HG03045 (cell line): ENCODE measurements at regions not wholly inside any gene's neighbourhood (a gene's known extent, or its start where the extent isn't known, plus 50 kb on each side); places are given as distances from the start of the nearest gene placed in this dataset.

Experiments used
- ATAC-seq: cut with Tn5 transposase; IDR thresholded peaks from one replicate; pipeline ENCODE4 v1.9.1; 2021; ENCODE audit warnings: mild to moderate bottlenecking, moderate library complexity; ENCODE audit not compliant: unreplicated experiment

DNA sequence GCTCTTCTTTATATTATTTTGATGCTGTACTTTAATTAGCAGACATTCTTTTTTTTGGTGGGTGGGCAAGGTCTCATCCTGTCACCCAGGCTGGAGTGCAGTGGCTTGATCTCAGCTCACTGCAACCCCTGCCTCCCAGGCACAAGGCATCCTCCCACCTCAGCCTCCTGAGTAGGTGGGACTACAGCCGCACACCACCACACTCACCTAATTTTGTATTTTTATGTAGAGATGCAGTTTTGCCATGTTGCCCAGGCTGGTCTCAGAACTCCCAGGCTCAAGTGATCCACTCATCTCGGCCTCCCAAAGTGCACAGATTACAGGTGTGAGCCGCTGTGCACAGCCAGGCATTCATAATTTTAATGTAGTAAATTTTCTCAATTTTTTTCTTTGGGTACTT lies 608.1 kb downstream of the ZNF385D start:
- ATAC-seq: no peak

DNA sequence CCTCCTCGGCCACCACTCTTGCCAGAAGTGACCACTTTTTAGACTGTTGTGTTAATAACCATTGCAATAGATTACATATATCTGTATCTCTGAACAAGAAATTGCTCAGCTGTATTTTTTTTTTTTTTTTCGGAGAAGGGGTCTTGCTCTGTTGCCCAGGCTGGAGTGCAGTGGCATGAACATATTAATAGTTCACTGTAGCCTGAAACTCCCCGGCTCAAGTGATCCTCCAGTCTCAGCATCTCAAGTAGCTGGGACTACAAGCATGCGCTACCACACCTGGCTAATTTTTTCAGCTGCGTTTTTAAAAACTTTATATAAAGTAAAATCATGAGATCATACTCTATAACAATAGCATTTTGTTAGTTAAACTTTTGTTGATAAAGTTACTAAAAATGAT lies 609.0 kb downstream of the ZNF385D start:
- ATAC-seq: no peak

DNA sequence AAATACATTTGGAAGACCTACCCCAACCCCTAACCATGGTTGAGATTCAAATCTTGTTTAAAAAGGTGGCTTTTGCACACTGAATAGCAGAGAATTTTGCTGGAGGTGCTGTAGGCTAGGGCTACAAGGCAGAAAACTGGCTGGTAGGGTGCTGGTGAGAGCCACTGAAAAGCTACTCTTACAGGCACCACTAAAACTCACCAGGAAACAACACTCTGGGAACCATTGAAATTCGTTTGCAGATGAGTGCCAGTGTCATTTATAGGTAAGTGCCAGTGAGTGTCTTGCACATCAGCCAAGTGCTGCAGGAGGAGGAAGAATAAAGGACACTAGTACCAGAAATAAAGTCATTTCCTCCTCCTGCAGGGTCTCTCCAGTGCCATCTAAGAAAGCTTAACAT lies 610.2 kb downstream of the ZNF385D start:
- ATAC-seq: no peak

- ATAC-seq: no peak
Measured at GRCh38 chr3:21138085-21138484, 612.9 kb downstream of the ZNF385D start.

DNA sequence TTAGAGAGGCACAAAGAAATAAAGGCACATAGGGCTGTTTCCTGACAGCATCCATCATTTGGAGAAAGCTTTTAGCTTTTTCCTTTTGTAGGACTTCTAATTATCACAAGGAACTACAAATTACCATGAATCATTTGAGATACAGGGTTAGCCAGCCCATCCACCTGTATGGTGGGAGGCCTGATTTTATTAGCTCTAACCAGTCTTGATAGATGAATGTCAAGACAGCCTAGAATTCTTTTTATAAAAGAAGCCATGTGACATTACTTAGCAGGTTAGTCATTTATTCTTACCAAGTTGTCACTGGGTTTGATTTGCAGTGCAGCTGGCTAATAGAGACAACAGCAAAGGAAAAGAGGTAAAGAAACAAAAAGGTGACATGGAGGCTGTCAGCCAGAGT lies 618.1 kb downstream of the ZNF385D start:
- ATAC-seq: no peak

- ATAC-seq: no peak
Measured at GRCh38 chr3:21120826-21121225, 630.2 kb downstream of the ZNF385D start.

DNA sequence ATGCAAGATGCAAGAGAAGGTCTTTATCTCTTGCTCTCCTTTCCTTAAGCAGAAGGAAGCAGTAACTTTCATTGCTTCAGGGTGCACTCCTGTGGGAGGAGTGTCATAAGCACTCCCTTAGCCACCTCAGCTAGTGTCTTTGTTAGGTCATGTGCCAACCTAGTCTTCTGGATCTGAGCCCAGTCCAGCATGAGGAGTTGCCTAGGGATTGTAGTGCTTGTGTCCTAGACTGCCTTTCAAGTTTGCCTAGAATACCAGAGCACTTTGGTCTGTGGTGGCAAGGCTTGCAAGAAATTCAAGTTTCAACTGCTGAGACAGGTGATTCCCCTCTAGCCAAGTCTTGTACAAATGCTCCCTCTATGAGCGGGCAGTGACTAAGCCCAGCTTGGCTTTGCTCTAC lies 633.6 kb downstream of the ZNF385D start:
- ATAC-seq: no peak

GRCh38 chr3:21109056-21109455 lies 642.0 kb downstream of the ZNF385D start:
- no peak for ATAC-seq

- ATAC-seq: no peak
Measured at GRCh38 chr3:21105784-21106183, 645.2 kb downstream of the ZNF385D start.

GRCh38 chr3:21100656-21101359 lies 650.2 kb downstream of the ZNF385D start:
- ATAC-seq: no peak

GRCh38 chr3:21094686-21095085 lies 656.3 kb downstream of the ZNF385D start:
- ATAC-seq: no peak

GRCh38 chr3:21073561-21073960 lies 677.4 kb downstream of the ZNF385D start:
- ATAC-seq: no peak

DNA sequence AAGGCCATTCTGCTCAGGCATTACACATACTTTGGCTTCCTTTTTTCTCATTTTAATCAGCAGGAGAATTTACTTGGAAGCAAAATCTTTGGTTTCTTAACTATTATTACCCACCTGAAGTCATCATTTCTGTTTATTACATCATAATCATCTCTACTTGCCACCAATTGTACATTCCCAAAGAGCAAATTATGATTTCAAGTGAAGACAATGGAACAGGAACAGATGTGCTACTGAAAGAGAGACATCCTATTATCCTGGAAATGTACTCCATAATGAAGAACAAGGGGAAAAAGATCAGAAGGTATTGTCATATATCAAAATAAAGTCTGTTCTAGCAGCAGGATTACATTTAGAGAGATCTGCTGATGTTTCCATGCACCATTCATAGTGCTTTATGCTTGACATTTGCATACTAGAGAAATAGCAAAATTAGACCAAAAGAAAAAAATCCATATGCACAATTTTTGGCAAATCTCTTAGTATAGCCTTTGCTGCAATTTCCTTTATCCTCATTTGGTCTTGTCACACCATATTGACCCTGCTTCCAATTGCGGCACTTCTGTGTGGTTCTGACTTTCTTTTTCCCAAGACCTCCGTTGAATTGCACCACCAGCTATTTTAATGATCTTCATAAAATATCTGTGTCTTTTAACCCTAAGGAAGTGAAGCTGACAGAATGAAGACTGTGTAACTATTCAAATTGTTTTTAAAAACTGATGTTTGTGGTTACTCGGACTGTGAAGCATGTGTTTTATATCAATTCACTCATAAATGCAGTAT lies 683.8 kb downstream of the ZNF385D start:
- ATAC-seq: no peak

DNA sequence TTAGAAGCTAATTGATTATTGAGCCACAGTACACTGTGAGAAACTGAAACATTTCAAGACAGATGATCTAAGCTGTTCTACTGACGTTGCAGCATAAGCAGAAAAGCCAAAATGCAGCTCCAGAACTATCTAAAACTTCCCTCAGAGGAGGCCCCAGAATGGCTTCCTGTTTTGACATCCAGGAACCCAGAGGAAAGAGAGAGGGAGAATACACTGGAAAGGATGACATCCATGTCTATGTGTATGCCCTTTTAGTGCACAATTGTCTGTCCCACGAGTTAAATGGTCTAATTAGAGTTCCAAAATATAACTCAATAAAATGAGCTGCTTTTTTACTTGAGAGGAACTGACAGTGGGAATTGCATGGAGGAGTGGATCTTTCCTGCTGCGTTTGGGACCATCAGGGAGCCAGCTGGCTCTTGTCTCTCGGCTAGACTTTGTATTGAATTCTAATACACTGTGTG lies 688.1 kb downstream of the ZNF385D start:
- ATAC-seq: no peak

DNA sequence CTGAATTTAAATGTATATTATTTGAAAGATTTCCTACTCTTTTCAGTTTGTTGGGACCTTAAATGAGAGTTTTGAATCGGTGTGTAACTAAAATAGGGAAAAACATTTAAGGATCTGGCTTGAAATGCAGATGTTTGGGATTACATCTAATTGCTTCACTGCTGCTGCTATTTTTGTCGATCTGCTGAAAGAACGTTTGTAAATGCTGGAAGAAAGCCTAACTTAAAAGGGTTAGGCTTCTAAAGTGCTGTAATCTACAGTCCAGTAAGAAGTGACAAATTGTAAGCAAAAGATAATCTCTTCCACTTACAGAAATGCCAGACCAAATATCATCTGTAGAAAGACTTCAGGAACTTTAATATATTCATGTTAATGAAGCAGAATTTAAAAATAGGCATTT lies 691.6 kb downstream of the ZNF385D start:
- no peak for ATAC-seq

DNA sequence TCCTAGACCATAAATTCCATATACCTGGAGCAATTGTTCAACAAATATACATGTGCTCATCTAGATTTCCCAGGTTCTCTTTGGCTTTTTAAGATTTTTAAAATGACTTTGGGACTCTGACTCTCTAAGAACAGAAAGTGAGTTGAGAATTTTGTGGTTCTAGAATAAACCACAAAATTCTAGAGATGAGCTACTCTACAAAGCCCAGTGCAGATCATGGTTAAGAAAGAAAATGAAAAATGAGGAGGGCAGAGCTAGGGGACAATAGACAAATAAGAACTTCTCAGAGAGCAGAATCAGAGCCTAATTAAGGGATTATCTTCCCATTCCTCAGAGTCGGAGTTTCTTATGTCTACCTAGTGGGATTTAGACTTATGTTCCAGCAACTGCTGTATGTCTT lies 694.7 kb downstream of the ZNF385D start:
- no peak for ATAC-seq

GRCh38 chr3:21055015-21055414 lies 696.0 kb downstream of the ZNF385D start:
- no peak for ATAC-seq

DNA sequence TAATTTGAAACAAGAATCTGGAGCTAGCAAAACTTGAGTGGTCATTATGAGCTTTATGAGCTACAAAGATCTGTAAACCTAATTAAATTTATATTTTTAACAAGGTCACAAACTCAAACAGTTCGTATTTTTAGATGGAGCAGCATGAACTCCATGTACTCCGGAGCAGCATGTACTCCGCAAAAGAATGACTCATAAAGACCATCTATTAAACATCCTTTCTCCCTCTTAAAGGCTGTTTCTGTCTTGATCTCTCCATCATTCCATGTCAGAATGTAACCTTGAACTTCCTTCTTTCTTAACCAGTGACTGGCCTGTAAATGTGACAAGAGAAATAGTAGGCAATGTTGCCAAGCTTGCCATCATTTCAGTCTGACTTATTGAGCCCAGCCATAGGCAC lies 696.9 kb downstream of the ZNF385D start:
- no peak for ATAC-seq

DNA sequence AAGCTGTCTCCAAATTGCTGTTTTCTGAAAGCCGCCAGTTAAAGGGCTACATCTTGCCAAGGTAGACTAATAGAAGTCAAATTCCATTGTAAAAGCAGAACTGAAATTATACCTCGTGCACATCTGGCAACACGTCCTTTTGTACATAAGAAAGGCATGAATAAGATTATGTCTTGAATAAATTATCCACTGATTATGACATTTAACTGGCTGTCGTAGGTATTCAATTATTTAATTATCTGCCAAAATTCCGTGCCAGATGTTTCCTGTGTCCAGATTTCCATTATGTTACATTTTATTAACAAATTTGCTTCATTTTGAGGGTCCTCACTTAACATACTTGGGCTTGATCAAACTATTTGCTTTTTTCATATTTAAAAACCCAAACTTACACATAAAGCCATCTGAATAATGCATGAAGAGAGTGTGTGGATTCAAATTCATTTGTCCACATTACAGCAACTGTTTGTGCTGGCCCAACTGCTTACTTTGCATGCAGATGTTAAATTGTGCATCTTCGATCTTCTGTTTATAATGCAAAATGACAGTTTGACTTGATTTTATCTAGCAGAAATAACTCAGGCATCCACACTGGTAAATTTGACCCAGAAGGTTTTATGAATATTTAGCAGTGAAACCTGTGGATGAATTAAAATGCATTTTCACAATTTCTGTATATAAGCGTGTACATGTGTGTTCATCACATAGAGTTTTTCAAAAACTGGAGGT lies 701.5 kb downstream of the ZNF385D start:
- no peak for ATAC-seq

DNA sequence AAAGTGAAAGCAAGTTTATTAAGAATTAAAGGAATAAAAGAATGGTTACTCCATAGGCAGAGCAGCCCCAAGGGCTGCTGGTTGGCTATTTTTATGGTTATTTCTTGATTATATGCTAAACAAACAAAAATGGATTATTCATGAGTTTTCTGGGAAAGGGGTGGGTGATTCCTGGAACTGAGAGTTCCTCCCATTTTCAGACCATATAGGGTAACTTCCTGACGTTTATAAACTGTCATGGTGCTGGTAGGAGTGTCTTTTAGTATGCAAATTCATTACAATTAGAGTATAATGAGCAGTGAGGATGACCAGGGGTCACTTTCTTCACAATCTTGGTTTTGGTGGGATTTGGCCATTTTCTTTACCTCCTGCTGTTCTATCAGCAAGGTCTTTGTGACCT lies 707.9 kb downstream of the ZNF385D start:
- ATAC-seq: no peak

DNA sequence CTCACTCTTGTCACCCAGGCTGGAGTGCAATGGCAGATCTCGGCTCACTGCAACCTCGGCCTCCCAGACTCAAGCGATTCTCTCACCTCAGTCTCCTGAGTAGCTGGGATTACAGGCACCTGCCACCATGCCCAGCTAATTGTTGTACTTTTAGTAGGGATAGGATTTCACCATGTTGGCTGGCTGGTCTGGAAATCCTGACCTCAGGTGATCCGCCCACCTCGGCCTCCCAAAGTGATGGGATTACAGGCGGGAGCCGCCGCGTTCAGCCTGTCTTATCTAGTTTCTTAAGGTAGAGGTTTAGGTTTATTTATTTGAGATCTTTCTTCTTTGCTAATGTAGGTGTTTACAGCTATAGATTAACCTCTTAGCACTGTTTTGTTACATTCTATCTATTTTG lies 708.8 kb downstream of the ZNF385D start:
- no peak for ATAC-seq

DNA sequence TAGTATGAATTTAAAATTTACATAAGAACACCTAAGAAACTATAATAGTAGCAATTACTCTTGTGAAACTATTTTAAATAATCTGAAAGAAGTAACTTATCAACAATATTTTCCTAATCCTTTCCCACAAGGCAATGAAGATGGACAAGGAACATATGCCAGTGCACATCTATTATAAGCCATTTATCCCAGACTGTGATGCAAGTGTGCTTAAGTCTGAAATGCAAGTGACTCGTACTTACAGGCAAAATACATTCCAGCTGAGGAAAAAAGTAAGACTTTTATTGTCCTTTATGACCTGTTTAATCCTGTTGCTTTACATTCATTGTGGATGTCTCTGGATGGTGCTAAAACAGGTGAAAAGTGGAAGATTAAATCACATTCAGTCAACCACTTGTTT lies 709.4 kb downstream of the ZNF385D start:
- no peak for ATAC-seq
